Activated CD4-positive, alpha-beta T cell treated with anti-CD3 and anti-CD28 coated beads for 4 hours (primary cell): ENCODE measurements at regions not wholly inside any gene's neighbourhood (a gene's known extent, or its start where the extent isn't known, plus 50 kb on each side); places are given as distances from the start of the nearest gene placed in this dataset.
"Not testable (repeated sequence)": the region's sequence is repeated elsewhere in the genome, so short reads cannot be mapped to it uniquely, and the experiment has no call there.

Experiments
- DNase-seq, 2 donors: peaks; one replicate each; pipeline ENCODE4 v3.0.0-alpha.2; 2020

- DNase-seq = no peak
Measured at GRCh38 chr1:91606546-91607078, 106.0 kb downstream of the CDC7 start.

GRCh38 chr1:91607686-91608085 is 107.0 kb downstream of the CDC7 start:
- DNase-seq = not testable (repeated sequence)

GRCh38 chr1:91608876-91609275 is 108.2 kb downstream of the CDC7 start:
- DNase-seq = no peak

- DNase-seq = no peak
Measured at GRCh38 chr1:91609551-91609950, 108.9 kb downstream of the CDC7 start.

- DNase-seq = no peak
Measured at GRCh38 chr1:91610102-91610501, 109.5 kb downstream of the CDC7 start.

- no peak for DNase-seq
Measured at GRCh38 chr1:91610789-91611188, 110.1 kb downstream of the CDC7 start.

- no peak for DNase-seq
Measured at GRCh38 chr1:91611483-91611917, 110.8 kb downstream of the CDC7 start.

GRCh38 chr1:91613595-91613994 is 112.9 kb downstream of the CDC7 start:
- no peak for DNase-seq

GRCh38 chr1:91616712-91617111 is 116.1 kb downstream of the CDC7 start:
- DNase-seq = no peak

GRCh38 chr1:91617285-91617765 is 116.7 kb downstream of the CDC7 start:
- DNase-seq = no peak

- DNase-seq = no peak
Measured at GRCh38 chr1:91619881-91620280, 119.2 kb downstream of the CDC7 start.

- no peak for DNase-seq
Measured at GRCh38 chr1:91621360-91621759, 120.7 kb downstream of the CDC7 start.

- DNase-seq = no peak
Measured at GRCh38 chr1:91621907-91622306, 121.3 kb downstream of the CDC7 start.

GRCh38 chr1:91622616-91623015 is 122.0 kb downstream of the CDC7 start:
- no peak for DNase-seq

- no peak for DNase-seq
Measured at GRCh38 chr1:91623020-91623419, 122.4 kb downstream of the CDC7 start.

- no peak for DNase-seq
Measured at GRCh38 chr1:91624331-91624730, 123.7 kb downstream of the CDC7 start.
